Bronchial epithelial cell (primary cell): ENCODE measurements at regions not wholly inside any gene's neighbourhood (a gene's known extent, or its start where the extent isn't known, plus 50 kb on each side); places are given as distances from the start of the nearest gene placed in this dataset.

Source experiments
- DNase-seq: peaks from one replicate; pipeline ENCODE4 v3.0.0-alpha.2; 2010; ENCODE audit warnings: low read depth
- FAIRE-seq: peaks from 2 replicates; lab custom pipeline; 2011; peaks lifted over from hg19 to GRCh38; lab: Jason Lieb, UNC
- H3K27me3 ChIP-seq: 2 replicates; pipeline ENCODE4 v1.5.1; 2011; ENCODE audit warnings: low read length; ENCODE audit not compliant: control insufficient read depth, insufficient read depth
- H3K36me3 ChIP-seq: 2 replicates; pipeline ENCODE4 v1.5.1; 2011; ENCODE audit warnings: low read length; ENCODE audit not compliant: control insufficient read depth, insufficient read depth
- H3K4me3 ChIP-seq: 2 replicates; pipeline ENCODE4 v1.5.1; 2011; ENCODE audit warnings: mild to moderate bottlenecking, low read depth, low read length, control low read depth
- CTCF ChIP-seq: IDR thresholded peaks from 2 replicates; pipeline ENCODE4 v1.5.1; 2011; ENCODE audit warnings: mild to moderate bottlenecking, moderate library complexity, low read length, control low read depth, inconsistent platforms; ENCODE audit not compliant: insufficient read depth, severe bottlenecking

GRCh38 chr6:135583256-135583761, 85.8 kb upstream of the AHI1 start:
- H3K4me3 ChIP-seq, result no peak overlapping the region
- TF ChIP-seq CTCF, result no peak
- H3K27me3 ChIP-seq, result no peaks in the 10 kb centered on the region
- DNase-seq (peak; percentile 74), FAIRE-seq (no peak)
- H3K36me3 ChIP-seq, result no peaks in the 10 kb centered on the region

- no peaks in the 10 kb centered on the region for H3K36me3 ChIP-seq
- no peak overlapping the region for H3K4me3 ChIP-seq
- FAIRE-seq (no peak), DNase-seq (peak; percentile 13)
- no peaks in the 10 kb centered on the region for H3K27me3 ChIP-seq
- TF ChIP-seq CTCF, result no peak
These were observed 88.8 kb upstream of the AHI1 start for GRCh38 chr6:135586388-135586787.

GRCh38 chr6:135586844-135587243, 89.3 kb upstream of the AHI1 start:
- FAIRE-seq (no peak), DNase-seq (peak; percentile 8)
- Histone ChIP-seq H3K36me3 (no peaks in the 10 kb centered on the region), H3K4me3 (no peak overlapping the region), H3K27me3 (no peaks in the 10 kb centered on the region)
- TF ChIP-seq CTCF, result no peak

GRCh38 chr6:135592276-135592675, 94.7 kb upstream of the AHI1 start:
- Histone ChIP-seq H3K4me3 (no peak overlapping the region), H3K27me3 (no peaks in the 10 kb centered on the region), H3K36me3 (no peaks in the 10 kb centered on the region)
- FAIRE-seq, result no peak
- no peak for TF ChIP-seq CTCF
- DNase-seq, result no peak

GRCh38 chr6:135594000-135594399, 96.5 kb upstream of the AHI1 start:
- DNase-seq, result no peak
- H3K27me3 ChIP-seq, result no peaks in the 10 kb centered on the region
- no peaks in the 10 kb centered on the region for H3K36me3 ChIP-seq
- TF ChIP-seq CTCF, result no peak
- no peak overlapping the region for H3K4me3 ChIP-seq
- no peak for FAIRE-seq

GRCh38 chr6:135600086-135600702, 102.7 kb upstream of the AHI1 start:
- Histone ChIP-seq H3K4me3 (no peak overlapping the region), H3K27me3 (no peaks in the 10 kb centered on the region), H3K36me3 (no peaks in the 10 kb centered on the region)
- peak; percentile 7 for DNase-seq
- no peak for FAIRE-seq
- TF ChIP-seq CTCF, result no peak
